GM19043 (cell line): ENCODE measurements at regions not wholly inside any gene's neighbourhood (a gene's known extent, or its start where the extent isn't known, plus 50 kb on each side); places are given as distances from the start of the nearest gene placed in this dataset.
"Not testable (repeated sequence)": the region's sequence is repeated elsewhere in the genome, so short reads cannot be mapped to it uniquely, and the experiment has no call there.

ENCODE experiments used
- ATAC-seq: cut with Tn5 transposase; IDR thresholded peaks from one replicate; pipeline ENCODE4 v1.9.1; 2021; ENCODE audit warnings: low read depth; ENCODE audit not compliant: unreplicated experiment

DNA sequence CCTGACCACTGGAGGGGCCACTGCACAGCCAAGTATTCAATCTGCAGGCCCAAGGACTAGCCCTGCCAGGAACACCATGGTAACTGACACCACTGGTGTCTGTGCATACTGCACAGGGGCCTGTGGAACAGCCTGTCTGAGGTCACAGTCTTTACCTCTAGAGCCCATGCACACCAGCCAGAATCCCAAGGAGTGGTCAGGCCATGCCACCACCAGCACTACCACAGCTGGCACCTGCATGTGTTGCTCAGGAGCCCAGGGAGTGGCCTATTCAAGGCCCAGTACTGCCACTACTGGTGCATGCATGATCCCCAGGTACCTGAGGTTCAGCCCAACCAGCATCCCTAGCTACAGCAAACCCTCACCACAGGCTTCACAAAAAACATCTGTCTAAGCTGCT lies 546.0 kb upstream of the RGMB start:
- no peak for ATAC-seq

DNA sequence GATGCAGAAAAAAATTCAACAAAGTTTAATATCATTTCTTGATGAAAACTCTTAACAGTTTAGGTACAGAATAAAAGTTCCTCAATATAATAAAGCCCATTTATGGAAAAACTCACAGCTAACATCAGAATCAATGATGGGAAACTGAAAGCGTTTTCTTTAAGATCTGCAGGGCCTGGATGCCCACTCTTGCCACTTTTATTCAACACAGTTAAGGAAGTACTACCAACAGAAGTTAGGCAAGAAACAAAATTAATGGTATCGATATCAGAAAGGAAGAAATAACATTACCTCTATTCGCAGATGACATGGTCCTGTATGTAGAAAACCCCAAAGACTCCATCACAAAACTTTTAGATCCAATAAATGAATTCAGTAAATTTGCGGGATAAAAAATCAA lies 542.4 kb upstream of the RGMB start:
- ATAC-seq: no peak

DNA sequence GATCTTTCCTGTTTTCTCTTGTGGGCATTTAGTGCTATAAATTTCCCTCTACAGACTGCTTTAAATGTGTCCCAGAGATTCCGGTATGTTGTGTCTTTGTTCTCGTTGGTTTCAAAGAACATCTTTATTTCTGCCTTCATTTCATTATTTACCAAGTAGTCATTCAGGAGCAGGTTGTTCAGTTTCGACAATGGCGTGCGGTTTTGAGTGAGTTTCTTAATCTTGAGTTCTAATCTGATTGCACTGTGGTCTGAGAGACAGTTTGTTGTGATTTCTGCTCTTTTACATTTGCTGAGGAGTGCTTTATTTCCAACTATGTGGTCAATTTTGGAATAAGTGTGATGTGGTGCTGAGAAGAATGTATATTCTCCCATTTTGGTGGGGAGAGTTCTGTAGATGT lies 535.7 kb upstream of the RGMB start:
- not testable (repeated sequence) for ATAC-seq

DNA sequence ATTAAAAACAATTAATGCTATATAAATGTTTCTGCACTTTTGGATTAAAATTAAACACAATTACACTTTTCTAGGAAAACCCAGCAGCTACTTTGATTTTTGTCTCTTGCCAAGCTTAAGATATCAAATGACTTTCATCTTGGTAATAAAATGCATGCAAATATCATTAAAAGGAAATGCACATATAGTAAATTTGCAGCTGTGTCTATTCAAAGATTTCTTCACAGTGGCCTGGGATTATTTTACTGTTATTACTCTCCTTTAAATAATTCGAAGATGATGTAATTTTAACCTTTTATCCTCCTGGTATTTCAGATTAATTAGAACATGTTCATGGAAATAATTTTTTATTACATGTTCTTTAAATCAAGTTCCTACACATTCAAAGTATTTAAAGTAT lies 529.5 kb upstream of the RGMB start:
- ATAC-seq: no peak

DNA sequence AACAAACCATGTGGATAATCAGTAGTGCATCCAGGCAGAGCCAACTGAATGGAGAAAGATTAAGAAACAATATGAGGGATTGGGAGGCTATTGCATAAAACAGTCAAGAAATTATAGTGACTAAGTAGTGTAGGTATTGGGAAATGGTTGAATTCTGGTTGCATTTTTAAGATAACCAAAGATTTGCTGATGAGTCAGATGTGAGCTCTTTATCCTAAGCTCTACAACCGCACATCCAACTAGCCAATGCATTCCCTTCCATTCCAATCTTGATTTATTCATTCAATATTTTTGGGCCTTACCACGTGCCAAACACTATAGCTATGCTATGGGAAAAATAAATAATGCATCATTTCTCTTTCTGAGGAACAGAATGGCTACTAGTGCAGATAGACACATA lies 524.5 kb upstream of the RGMB start:
- no peak for ATAC-seq

- no peak for ATAC-seq
Measured at GRCh38 chr5:98258939-98259338, 514.5 kb upstream of the RGMB start.

DNA sequence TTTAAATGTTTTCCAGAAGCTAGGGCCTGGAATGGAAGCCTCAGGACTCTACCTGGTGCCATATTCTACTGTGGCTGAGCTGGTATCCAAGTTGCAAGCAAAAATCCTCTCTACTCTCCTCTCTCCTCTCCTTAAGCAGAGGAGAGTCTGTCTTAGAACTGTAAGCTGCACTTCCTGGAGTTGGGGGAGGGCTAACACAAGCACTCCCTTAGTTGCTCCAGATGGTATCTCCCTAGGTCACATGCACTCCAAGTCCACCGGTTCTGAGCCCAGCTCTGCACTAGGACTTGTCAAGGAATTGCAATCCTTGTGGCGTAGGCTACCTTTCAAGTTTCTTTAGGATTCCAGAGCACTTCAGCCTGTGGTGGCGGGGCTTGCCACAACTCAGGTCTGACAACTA lies 513.9 kb upstream of the RGMB start:
- ATAC-seq: no peak

- ATAC-seq: no peak
Measured at GRCh38 chr5:98263084-98263483, 510.4 kb upstream of the RGMB start.

- ATAC-seq: no peak
Measured at GRCh38 chr5:98268162-98268860, 505.2 kb upstream of the RGMB start.

- ATAC-seq: no peak
Measured at GRCh38 chr5:98275980-98276379, 497.5 kb upstream of the RGMB start.

DNA sequence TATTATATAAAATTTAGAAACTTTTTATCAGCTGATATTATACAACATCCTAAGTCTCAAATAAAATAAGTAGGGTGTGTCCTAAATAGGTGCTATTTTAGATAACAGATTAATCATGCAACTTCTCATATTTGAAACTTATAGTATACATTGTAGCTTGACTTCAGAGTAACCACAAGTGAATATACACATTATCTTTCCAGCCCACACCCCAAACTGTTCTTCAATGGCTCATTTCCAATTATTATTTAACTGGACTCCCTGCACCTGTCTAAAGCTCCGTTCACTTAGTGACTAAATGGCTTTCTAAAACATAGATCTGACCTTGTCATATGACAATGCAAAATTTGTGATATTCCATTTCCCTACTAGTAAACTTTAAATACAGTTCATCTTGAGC lies 490.9 kb upstream of the RGMB start:
- no peak for ATAC-seq

DNA sequence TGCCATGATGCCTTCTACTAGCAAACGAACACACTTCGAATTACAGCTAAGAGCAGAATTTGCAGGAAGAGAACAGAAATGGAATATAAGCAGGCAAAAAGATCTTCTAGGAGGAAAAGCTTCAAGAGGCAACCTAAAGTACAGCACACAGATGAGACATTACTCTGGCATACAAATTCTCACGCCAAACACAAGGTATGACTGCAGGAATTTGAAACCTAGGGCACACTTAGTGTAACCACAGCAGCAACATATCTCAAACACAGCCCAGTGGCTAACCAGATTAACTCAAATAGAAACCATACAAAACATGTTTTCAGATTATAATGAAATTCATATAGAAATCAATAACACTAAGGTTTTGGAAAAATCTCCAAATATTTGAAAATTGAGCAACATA lies 481.0 kb upstream of the RGMB start:
- no peak for ATAC-seq

GRCh38 chr5:98296426-98296825 lies 477.0 kb upstream of the RGMB start:
- no peak for ATAC-seq

GRCh38 chr5:98299435-98299834 lies 474.0 kb upstream of the RGMB start:
- ATAC-seq: no peak

DNA sequence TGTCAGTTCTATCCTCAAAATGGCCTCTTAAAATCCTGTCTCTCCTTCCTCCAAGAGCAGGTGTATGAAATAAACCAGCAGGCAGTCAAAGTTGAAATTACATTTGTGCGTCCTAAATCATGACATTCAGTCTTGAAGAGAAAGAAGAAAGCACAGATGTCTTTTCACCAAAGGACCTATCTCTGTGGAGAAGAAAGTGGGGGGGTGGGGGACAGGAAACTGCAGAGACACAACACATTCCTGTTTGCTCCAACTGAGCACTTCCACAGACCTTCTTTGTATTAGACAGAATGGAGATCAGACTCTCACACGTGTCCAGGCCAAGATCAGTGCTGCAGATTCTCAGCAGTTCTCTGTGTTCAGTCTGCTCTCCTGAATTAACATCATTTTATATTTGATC lies 471.9 kb upstream of the RGMB start:
- ATAC-seq: no peak

- no peak for ATAC-seq
Measured at GRCh38 chr5:98307811-98308210, 465.7 kb upstream of the RGMB start.

DNA sequence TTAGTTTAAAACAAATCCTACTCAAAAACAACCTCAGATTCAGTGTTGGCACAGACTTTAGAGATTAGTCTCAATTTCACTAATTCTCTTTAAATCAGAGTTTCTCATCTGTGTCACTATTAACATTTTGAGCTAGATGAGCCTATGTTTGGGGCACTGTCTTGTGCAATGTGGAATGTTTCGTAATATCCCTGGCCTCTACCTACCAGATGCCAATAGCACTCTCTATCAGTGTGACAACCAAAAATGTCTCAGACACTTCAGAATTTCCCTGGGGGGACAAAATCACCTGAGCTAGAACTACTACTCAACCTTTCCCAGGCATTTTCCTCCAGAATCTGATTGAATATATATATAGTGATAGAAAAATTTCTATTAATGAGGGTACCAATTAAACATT lies 465.2 kb upstream of the RGMB start:
- ATAC-seq: no peak

GRCh38 chr5:98308960-98309359 lies 464.5 kb upstream of the RGMB start:
- ATAC-seq: no peak

DNA sequence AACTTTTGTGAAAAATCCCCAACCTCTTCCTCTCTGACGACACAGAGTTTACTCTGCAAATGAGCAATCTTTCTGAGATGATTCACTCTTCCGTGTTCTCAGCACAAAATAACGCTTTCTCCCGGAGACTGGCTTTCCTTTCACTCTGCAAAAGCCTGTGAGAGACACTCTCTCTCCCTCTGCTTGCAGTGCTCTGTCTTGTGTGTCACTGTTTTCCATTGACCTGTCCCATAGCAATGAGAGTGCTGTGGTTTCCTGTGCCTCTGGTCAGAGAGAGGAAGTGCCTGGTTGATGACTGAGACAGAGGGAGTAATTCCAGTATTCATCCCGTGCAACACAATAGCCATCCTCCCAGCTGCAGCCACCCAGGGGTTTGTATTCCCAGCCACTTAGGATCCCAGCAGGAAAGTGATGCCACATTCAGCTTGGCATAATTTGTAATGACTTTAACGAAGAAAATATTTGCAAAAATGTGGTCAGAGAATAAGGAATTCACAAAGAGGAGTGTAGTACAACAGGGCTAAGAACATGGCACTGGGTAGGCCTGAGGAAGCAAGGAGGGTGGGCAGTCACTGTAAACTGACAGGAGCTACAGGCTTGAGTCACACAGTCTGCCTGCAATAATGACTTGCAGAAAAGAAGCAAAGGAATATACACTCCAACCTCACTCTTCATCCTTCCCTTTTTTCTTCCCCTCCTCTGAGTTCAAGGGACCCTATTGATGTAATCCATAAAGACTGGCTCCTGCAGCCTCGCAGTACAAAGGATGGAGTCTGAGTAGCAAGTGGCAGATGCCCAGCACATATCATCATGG lies 463.5 kb upstream of the RGMB start:
- ATAC-seq: peak; percentile 80

DNA sequence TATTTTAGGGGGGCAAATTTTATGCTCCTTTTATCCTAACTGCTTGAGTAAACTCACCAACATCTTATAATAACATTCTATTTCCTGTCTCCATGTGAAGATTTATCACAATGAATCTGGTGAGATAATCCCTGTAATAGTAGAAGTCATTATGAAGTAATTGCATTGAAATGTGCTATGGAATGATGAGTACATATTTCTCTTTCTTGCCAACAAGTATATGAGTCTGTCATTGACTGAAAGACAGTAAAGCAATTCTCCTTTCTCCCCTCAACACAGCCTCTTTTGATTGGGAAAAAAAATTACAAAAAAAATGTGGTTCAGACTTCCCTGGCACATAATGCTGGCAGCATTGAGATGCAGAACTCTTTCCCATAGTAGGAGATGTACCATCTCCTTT lies 459.2 kb upstream of the RGMB start:
- no peak for ATAC-seq

DNA sequence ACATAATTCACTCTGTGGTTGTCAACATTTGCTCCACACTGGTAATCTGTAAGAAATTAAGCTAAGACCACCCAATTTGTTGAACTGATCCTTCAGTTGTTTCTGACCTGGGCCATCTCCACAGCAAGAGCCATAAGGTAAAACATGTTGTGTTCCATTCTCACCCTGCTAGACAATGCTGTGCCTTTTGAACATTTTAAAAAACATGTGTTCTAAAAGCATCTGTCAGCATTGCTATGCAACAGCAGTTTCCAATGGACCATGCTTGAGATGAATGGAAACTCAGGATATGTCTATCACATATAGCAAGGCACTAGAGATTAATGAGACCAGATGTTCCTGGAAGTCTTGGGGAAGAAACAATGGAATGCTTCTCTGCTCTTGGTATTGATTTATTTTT lies 455.1 kb upstream of the RGMB start:
- no peak for ATAC-seq

DNA sequence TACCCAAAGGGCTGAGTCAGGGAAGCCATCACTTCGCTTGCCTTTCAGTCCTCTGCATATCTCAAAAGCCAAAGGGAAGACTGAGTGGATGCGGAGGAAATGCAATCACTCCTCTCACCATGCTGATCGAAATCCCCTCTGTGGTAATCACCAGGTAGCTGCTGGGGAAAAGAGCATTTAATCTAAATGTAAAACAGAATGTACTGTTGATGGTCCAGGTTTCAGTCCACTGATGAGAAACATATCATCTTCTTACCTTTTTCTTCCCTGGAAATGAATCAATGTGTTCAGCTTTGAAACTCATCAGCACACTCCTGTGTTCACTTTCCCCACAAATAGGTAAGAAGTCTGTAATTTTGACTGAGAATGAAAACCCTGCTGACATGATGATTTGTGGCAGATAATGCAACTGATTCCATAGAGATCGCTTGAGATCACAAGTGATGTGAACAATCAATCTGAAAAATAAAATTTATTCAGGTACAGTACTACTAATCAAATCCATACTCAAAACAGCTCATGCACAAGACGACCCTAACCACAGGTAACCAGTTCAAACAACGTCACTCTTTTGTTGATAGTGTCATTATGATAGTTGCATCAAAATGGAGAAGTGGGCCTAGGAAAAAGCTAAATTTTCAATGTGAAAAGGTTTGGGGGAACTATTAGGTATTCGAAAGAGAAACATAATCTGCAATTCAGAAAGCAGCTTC lies 454.0 kb upstream of the RGMB start:
- ATAC-seq: no peak
